Activated T-cell treated with anti-CD3 and anti-CD28 coated beads for 4 hours (primary cell): ENCODE measurements at regions not wholly inside any gene's neighbourhood (a gene's known extent, or its start where the extent isn't known, plus 50 kb on each side); places are given as distances from the start of the nearest gene placed in this dataset.
"Not testable (repeated sequence)": the region's sequence is repeated elsewhere in the genome, so short reads cannot be mapped to it uniquely, and the experiment has no call there.

ENCODE experiments used
- DNase-seq: peaks from one replicate; pipeline ENCODE4 v3.0.0-alpha.2; 2020

- no peak for DNase-seq
These were observed 122.7 kb upstream of the C1GALT1C1 start for GRCh38 chrX:120752431-120753082.

GRCh38 chrX:120751683-120752082 lies 121.8 kb upstream of the C1GALT1C1 start:
- no peak for DNase-seq

- no peak for DNase-seq
These were observed 120.5 kb upstream of the C1GALT1C1 start for GRCh38 chrX:120750381-120750780.

- DNase-seq: no peak
These were observed 119.4 kb upstream of the C1GALT1C1 start for GRCh38 chrX:120749141-120749846.

GRCh38 chrX:120746153-120746552 lies 116.3 kb upstream of the C1GALT1C1 start:
- DNase-seq: no peak

- no peak for DNase-seq
These were observed 113.3 kb upstream of the C1GALT1C1 start for GRCh38 chrX:120742946-120743665.

- no peak for DNase-seq
These were observed 111.6 kb upstream of the C1GALT1C1 start for GRCh38 chrX:120741452-120741851.

GRCh38 chrX:120740072-120740471 lies 110.2 kb upstream of the C1GALT1C1 start:
- DNase-seq: no peak

- DNase-seq: no peak
These were observed 109.4 kb upstream of the C1GALT1C1 start for GRCh38 chrX:120739300-120739699.

- DNase-seq: no peak
These were observed 107.1 kb upstream of the C1GALT1C1 start for GRCh38 chrX:120736989-120737388.

GRCh38 chrX:120735966-120736365 lies 106.1 kb upstream of the C1GALT1C1 start:
- no peak for DNase-seq

- no peak for DNase-seq
These were observed 103.0 kb upstream of the C1GALT1C1 start for GRCh38 chrX:120732879-120733278.

GRCh38 chrX:120732461-120732860 lies 102.6 kb upstream of the C1GALT1C1 start:
- DNase-seq: no peak

- no peak for DNase-seq
These were observed 101.5 kb upstream of the C1GALT1C1 start for GRCh38 chrX:120731386-120731785.

- DNase-seq: not testable (repeated sequence)
These were observed 99.8 kb upstream of the C1GALT1C1 start for GRCh38 chrX:120729506-120730255.

GRCh38 chrX:120727911-120728310 lies 98.1 kb upstream of the C1GALT1C1 start:
- DNase-seq: no peak

GRCh38 chrX:120727452-120727851 lies 97.6 kb upstream of the C1GALT1C1 start:
- DNase-seq: no peak

GRCh38 chrX:120726294-120726693 lies 96.4 kb upstream of the C1GALT1C1 start:
- DNase-seq: no peak

GRCh38 chrX:120725874-120726273 lies 96.0 kb upstream of the C1GALT1C1 start:
- DNase-seq: no peak

- no peak for DNase-seq
These were observed 89.8 kb upstream of the C1GALT1C1 start for GRCh38 chrX:120719622-120720021.

- DNase-seq: no peak
These were observed 89.1 kb upstream of the C1GALT1C1 start for GRCh38 chrX:120718969-120719368.

GRCh38 chrX:120702337-120702736 lies 72.5 kb upstream of the C1GALT1C1 start:
- DNase-seq: not testable (repeated sequence)

- DNase-seq: no peak
These were observed 67.2 kb upstream of the C1GALT1C1 start for GRCh38 chrX:120697053-120697452.
